HG03460 (cell line): ENCODE measurements at regions not wholly inside any gene's neighbourhood (a gene's known extent, or its start where the extent isn't known, plus 50 kb on each side); places are given as distances from the start of the nearest gene placed in this dataset.
"Not testable (repeated sequence)": the region's sequence is repeated elsewhere in the genome, so short reads cannot be mapped to it uniquely, and the experiment has no call there.

Experiments
- ATAC-seq: cut with Tn5 transposase; IDR thresholded peaks from one replicate; pipeline ENCODE4 v1.9.1; 2021; ENCODE audit not compliant: unreplicated experiment

DNA sequence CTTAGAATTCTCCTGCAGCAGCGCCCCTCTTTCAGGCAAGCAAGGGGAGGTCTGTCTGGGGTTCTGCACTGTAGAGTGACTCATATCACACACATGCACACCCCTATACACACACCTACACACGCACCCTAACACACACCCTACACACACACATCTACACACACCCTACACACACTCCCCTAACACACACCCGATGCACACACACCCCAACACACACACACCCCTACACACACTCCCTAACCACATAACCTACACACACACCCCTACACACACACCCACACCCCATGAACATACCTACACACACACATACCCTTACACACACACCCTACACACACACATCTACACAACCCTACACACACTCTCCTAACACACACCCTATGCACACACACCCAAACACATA is 493.2 kb downstream of the IRS2 start:
- no peak for ATAC-seq

DNA sequence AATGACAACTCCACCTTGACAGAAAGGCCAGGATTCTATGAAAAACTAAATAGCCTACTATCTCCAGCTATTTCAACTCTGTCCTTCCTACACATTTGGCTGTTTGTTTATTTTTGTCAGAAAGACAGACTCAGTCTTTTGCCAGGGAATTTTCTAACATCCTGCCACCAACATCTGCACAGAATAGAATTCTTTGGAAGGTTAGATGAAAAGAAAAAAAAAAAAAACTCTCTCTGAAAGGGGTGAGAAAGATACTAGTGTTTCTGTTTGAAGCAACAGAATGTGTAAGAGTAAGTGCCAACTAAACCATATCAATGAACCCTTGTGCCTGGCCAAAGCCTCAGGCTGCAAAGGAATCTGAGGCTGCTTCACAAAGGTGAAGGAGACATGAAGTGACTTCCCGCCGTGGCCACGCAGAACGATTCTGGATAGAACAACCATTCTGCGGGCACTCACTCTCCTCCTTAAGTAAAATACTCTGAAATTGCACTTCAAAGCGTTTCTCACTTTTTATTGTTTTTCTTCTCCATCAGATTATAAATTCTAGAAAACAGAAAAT is 498.2 kb downstream of the IRS2 start:
- no peak for ATAC-seq

DNA sequence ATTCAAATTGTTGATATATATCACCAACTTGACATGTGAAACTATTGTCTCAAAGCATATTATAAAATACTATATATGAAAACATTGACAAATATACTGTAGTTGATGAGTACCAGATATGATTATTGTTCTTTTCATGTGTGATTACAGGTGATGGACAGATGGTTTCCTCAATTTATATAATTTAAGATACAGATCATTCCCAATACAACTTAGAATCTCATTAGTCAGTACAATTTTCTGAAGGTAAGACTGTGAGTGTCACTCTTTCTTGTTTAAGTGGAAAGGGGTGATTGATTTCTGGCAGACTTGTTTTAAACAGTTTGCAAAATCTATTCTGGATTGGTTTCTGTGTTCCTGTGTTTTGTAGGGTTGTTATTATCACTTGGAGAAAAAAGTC is 498.8 kb downstream of the IRS2 start:
- ATAC-seq: no peak

DNA sequence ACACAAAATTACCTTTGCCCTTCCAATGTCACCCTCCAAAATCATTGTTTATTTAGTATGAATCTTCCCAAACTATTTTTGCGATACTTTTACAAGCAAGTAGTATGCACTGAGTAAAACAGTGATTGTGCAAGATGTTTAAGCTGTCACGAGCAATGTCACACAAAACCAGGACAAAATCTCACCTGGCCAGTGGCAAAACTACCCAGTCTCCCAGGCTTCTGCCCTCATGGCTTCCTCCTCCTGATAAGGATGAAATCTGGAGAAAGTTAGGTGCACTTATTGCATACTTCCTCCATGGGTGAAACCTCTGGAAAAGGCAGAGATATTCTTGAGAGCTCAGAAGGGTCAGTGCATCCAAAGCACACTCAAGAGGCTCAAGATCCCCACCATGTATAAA is 500.8 kb downstream of the IRS2 start:
- ATAC-seq: no peak

DNA sequence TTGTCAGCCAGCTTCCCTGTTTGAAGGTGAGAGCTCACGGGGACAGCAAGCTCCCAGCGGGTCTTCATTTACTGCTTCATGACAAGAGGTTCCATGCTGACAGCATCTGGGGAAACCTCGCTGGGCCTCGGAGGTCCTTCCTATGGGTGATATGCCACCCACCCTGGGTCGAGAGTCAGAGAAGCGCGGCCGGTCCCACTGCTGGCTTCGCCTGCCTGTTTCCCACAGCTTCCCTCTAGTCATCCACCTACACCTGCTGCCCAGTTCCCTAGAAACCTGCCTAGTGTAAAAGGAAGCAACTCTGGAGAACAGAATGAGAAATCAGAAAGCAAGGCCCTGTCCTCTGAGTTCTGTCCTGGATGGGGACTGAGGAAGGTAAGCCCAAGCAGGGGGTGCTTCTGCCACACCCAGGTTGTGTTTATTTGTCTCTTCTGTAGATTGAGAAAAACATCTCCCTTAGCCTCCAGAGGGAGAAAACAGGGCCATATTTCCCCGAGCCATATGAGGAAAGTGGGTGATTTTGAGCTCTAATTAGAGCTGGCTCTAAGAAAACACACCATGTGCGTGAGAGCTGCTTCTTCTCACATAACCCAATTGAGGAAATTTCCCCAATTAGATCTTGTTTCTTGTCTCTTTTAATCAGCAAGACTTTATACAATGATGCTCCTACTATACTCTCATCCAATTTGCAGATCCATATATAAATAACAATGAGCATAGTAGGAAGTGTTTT is 504.3 kb downstream of the IRS2 start:
- ATAC-seq: no peak

DNA sequence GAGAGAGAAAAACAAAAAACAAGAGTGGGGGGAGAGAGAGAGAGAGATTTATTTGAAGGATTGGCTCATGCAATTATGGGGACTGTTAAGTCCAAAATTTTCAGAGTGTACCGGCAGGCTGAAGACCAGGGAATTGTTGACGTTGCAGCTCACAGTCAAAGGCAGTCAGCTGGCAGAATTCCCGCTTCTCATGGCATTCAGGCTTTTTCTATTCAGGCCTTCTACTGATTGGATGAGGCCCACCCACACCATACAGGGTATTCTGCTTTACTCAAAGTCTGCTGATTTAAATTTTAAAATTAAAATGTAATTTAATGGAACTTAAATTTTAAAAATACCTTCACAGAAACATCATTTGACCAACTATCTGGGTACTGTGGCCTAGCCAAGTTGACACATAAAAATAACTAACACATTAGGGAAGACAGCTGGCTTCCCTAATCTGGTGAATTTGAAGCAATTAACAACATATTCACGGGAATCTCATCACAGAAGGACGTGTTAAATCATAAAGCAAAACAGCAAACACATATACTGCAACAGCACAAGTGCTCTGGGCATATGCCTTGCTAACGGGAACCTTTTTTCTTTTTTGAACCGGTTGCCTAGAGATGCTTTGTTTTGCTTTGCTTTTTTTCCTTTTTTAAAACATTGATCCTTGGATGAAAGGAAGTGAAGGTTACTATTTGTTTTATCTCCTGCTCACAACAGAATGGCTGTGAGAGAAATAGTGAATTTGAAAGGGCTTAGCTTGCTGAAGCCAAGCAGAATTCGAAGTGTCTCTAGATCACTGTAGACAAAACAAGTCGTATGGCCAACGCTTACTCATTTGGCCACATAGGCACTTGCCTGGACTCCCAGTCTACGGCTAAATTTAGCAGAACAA is 505.1 kb downstream of the IRS2 start:
- no peak for ATAC-seq

DNA sequence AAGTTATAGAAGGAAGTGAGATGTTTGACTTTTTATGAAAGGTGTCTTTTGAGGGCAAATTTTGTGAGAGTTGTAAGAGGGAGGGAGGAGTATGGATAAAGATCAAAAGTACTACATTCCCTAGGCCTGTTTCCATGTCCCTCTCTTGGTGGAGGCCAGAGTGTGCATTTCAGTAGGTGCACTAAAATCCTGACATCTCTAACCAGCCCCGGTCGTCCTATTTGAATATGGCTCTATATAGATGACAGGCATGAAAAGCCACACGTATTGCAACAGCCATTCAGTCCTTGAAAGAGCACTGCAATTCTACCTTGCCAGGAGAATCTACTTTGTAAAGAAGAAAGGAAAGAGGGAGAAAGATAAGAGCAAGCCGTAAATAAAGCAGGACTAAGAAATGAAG is 510.1 kb downstream of the IRS2 start:
- no peak for ATAC-seq

DNA sequence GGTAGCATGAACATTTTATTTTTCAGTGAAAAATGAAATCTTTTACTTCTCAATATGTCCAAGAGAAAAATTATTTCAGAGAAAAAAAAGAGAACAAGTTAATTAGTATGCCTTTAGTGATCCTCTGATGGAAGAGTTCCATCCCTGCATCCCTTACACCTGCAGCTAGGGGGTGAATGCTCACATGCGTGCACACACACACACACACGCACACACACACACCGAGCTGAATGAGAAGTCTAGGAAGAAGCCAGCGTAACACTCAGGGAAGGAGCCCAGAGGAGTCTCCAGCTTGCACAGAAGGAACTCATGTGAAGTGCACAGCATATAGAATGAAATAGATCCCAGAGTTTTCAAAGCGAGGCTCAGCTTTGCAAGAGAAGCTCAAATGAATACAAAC is 510.5 kb downstream of the IRS2 start:
- ATAC-seq: no peak

DNA sequence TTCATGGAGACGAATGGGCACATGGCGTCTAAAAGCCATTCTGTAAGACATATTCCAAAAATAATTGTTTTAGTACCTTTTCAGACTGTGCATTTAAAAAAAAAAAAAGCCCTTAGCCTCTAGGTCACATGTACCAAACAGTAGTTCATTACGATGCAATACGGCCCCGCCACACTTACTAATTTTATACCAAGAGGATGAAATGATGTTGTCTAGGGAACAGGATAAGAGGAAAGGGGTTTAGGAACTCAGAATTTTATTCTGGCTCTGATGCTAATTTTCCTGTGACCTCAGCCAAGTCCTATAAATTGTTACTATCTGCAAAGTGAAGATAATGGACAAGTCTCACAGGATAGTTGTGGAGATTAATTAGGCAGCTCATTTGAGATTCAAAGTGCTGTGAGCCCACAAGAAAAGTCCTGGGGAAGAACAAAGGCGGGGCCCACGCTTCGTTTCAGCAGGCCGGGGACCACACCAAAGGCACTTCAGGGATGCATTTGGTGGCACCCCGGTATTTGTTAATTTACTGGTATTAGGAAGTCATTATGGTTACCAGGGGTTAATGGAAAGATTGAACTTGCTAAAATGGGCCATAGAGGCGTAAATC is 511.1 kb downstream of the IRS2 start:
- no peak for ATAC-seq

DNA sequence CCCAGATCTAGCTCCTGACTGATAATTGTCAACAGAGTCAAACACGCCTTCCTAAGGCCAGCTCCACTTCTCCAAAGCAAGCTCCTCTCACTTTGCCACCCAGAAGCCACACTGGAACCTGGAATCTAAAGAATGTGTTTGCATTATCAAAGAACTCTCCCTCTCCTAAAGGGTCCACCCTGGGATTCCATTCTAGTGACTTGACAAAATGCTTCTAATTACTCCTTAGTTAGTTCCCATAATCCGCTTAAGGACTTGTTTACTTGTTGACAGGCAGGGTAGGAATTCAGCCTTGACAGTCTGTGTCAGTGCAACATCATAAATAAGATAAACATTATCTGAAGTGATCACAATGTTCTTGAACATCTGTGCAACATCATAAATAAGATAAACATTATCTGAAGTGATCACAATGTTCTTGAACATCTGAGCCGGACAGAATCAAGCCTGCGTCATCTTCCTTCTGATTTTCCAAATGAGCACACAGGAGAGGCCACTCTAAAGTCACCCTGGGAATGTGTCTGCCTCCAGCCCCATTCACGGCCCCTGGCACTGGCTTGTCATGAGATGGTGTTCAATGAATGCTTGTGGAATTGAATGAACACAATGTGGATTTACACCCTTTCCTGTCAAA is 512.1 kb downstream of the IRS2 start:
- ATAC-seq: no peak

DNA sequence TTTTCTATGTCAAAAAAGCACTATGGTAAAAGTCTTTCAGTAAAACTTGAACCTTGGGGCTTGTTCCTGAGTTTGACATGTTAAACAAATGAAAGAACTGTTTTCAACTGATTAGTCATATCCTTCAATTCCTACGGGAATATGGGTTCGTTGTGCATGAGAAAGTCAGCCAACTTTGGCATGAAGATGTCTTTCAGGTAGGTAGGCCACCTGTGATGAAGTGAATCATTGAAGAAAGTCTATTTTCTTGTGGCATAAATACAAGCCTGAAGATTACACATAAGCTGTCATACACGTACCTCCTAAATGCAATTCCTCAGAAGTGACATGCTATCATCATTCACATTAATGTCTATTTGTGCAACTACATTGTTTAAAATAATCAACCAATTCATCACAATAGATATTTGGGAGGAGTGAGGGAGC is 513.0 kb downstream of the IRS2 start:
- ATAC-seq: no peak

DNA sequence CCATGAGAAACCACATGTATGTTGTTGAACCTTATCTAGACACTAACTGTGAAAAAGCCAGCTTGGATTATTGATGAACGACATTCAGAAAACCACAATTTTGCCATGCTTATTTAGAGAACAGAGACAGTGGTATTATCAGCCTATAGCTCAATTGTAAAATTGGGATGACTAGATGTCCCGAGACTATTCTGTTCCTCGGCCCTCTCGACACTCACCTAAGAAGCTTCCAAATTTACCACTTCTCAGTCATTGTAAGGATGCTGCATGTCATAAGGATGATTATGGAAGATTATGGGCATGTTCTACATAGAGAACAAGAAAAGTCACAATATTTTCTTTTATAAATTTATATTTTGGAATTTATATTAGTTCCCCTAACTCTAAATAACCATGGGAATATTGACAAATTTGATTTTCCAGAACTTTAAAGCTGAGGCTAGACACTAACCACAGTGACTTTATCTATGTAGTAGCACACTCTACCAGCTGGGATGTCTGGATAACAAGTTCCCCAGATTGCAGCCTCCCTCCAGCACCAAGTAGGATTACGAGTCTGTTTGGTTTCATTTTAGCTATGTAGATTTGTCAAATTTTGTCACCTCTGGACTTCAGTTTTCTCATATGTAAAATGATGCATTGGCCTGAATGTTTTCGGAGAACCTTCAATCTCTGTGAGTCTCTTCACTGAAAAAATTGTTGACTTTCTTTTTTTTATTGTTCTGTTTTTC is 513.6 kb downstream of the IRS2 start:
- ATAC-seq: no peak

DNA sequence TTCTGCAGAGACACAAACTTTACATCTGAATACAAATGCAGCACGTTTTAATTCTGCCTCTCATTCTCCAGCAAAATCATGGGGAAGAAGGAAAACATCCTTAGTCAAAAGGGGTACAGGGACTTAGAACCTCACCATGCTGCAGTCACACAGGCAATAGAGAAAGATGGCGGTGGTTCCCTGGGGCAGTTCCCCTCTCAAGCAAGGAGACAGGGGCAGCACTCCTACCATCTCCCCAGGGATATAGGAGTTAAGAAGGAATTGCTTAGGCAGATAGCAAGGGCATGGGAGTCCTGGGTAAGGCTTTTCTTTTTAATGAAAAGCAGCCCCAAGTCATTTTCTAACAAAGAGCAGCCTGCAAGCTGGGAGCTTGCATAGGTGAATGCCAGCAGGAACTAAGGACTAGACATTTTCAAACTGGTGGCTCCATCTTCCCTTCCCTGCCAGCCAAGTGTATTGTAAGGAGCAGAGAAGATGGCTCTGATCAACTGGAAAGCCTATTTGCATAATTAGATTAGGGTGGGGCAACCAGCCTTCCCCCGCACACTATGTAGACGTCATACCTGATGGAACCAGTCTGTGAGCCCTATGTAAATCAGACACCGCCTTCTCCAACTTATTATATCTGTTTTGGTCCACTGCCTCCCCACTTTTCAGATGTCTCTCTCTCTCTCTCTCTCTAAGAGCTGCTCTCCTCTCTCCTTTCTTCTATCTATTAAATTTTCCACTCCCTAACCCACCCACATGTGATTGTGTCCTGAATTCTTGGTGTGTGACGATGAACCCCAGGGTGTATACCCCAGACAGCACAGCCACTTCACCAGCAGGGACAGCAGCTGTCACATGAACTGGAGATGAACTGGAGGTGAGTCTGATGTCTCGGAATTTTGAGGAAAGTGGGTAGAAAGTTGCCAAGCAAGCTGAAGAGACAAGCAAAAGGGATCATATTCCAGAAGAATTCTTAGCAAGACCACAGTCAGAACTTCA is 514.5 kb downstream of the IRS2 start:
- ATAC-seq: no peak

DNA sequence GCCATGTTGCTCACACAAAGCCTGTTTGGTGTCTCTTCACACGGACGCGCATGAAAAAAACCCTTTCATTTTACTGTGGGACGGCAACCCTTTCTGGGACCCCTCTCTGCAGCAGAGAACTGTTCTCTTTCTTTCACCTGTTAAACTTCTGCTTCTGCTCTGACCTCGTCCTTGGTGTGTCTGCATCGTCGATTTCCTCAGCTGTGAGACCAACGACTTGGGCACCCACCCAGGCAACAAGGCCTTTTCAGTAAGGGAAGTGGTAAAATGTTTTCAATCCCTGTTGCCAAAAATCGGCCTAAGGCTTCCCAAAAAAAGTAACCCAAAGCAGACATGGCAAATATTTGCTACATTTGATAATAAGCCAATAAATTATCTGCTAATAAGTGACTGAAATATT is 515.3 kb downstream of the IRS2 start:
- no peak for ATAC-seq

DNA sequence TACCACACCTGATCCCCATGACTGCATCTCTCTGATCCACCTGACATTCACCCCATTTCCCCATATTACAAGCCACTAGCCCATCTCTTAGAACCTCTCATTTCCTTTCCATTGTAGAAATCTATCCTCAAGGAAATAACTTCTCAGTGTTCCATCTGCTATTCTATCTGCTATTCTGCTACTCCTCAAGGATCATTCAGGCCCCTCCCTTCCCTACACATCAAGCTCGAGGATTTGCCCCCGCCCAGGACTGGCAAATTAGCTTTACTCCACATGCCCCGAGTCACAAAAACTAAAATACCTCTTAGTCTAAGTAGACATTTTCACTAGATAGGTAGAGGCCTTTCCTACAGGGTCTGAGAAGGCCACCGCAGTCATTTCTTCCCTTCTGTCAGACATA is 517.0 kb downstream of the IRS2 start:
- ATAC-seq: not testable (repeated sequence)

DNA sequence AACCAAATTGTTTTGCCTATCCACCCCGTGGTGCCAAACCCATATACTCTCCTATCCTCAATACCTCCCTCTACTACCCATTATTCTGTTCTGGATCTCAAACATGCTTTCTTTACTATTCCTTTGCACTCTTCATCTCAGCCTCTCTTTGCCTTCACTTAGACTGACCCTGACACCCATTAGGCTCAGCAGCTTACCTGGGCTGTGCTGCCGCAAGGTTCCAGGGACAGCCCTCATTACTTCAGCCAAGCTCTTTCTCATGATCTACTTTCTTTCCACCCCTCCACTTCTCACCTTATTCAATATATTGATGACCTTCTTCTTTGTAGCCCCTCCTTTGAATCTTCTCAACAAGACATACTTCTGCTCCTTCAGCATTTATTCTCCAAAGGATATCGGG is 517.9 kb downstream of the IRS2 start:
- ATAC-seq: not testable (repeated sequence)

DNA sequence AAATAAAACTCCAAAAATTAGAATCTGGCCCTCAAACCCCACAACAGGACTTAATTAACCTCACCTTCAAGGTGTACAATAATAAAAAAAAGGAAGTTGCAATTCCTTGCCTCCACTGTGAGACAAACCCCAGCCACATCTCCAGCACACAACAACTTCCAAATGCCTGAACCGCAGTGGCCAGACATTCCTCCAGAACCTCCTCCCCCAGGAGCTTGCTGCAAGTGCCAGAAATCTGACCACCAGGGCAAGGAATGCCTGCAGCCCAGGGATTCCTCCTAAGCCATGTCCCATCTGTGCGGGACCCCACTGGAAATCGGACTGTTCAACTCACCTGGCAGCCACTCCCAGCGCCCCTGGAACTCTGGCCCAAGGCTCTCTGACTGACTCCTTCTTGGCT is 519.0 kb downstream of the IRS2 start:
- not testable (repeated sequence) for ATAC-seq

DNA sequence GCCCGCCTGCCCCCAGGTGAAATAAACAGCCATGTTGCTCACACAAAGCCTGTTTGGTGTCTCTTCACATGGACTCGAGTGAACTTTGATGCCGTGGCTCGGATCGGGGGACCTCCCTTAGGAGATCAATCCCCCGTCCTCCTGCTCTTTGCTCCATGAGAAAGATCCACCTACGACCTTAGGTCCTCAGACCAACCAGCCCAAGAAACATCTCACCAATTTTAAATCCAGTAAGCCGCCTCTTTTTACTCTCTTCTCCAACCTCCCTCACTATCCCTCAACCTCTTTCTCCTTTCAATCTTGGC is 521.0 kb downstream of the IRS2 start:
- not testable (repeated sequence) for ATAC-seq

DNA sequence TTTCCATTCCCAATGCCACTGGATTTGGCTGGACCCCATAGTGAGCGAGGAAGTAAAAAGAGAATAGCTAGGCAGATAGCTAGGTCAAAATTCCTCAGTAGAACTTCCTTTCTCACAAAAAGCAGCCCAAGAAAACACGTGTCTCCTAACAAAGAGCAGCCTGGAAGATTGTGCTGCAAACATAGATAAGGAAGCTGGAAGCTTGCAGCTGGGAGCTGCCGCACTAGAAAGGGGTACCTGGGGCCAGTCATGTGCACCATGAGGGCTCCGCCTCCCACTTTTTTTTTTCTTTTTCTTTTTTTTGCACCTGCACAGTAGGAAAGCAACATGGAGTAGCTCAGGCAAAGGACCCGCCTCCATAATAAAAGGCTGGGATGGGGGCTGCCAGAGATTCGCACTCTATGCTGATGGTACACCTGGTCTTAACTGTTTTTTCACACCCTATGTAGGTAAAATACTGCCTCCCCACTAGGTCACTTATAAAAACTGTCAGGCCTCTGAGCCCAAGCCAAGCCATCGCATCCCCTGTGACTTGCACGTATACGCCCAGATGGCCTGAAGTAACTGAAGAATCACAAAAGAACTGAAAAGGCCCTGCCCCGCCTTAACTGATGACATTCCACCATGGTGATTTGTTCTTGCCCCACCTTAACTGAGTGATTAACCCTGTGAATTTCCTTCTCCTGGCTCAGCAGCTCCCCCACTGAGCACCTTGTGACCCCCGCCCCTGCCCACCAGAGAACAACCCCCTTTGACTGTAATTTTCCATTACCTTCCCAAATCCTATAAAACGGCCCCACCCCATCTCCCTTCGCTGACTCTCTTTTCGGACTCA is 521.6 kb downstream of the IRS2 start:
- not testable (repeated sequence) for ATAC-seq
